ENCODE measurements at regions not wholly inside any gene's neighbourhood (a gene's known extent, or its start where the extent isn't known, plus 50 kb on each side); places are given as distances from the start of the nearest gene placed in this dataset.
"Not testable (repeated sequence)": the region's sequence is repeated elsewhere in the genome, so short reads cannot be mapped to it uniquely, and the experiment has no call there.

DNA sequence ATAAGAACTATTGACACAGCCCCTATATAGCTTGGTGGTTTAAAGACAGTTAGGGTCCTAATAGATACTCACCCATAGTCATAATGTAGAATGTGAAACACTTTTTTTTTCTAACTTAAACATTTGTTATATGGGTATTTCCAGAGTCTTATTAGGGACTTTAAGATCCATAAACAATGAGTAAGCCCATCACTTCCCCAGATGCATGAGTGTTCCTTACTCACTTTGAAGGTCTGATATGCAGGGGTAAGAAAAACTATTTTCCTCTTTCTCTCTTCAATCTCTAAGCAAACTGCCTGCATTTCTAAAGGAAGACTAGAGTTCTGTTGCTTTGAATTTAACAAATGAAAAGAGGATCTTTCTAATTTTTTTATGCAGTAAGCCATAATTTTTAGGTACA lies 443.6 kb upstream of the PITX2 start:
- H3K4me1 ChIP-seq (ENCODE audit: low read depth) = no peaks in the 10 kb centered on the region
- H3K36me3 ChIP-seq (ENCODE audit: low read depth) = no peaks in the 10 kb centered on the region
- no peak for ATAC-seq
- intact Hi-C loops (cut with DNase I, micrococcal nuclease) = no loop called here
- no peaks in the 10 kb centered on the region for H3K9me3 ChIP-seq
- no peak overlapping the region for H3K4me3 ChIP-seq
- DNase-seq = no peak
- TF ChIP-seq, protein P1, sequence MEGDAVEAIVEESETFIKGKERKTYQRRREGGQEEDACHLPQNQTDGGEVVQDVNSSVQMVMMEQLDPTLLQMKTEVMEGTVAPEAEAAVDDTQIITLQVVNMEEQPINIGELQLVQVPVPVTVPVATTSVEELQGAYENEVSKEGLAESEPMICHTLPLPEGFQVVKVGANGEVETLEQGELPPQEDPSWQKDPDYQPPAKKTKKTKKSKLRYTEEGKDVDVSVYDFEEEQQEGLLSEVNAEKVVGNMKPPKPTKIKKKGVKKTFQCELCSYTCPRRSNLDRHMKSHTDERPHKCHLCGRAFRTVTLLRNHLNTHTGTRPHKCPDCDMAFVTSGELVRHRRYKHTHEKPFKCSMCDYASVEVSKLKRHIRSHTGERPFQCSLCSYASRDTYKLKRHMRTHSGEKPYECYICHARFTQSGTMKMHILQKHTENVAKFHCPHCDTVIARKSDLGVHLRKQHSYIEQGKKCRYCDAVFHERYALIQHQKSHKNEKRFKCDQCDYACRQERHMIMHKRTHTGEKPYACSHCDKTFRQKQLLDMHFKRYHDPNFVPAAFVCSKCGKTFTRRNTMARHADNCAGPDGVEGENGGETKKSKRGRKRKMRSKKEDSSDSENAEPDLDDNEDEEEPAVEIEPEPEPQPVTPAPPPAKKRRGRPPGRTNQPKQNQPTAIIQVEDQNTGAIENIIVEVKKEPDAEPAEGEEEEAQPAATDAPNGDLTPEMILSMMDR (IDR thresholded peaks at IDR 0.05) = no peak

DNA sequence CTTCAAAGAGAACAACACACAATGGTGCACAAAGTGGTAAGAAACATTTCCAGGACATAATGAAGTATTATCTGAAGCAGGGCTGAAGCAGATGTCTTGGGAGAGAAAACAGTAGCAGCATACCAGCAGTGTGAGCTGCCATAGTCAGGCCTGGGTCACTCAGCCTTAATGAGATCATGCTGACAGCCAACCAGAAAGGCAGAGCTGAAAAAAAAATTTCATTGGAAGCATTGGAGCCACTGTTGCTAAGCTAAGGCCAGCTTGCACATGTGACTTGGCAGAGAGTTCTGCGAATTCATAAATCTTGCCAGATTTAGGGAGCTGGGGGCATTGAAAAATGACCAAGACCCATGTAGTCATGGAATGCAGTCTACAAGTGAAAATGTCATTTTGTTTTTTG lies 444.0 kb upstream of the PITX2 start:
- H3K36me3 ChIP-seq (ENCODE audit: low read depth) = no peaks in the 10 kb centered on the region
- DNase-seq (no peak), ATAC-seq (no peak)
- TF ChIP-seq, protein P1 (IDR thresholded peaks at IDR 0.05) = no peak
- H3K4me3 ChIP-seq = no peak overlapping the region
- intact Hi-C loops (cut with DNase I, micrococcal nuclease) = no loop called here
- H3K4me1 ChIP-seq (ENCODE audit: low read depth) = no peaks in the 10 kb centered on the region
- H3K9me3 ChIP-seq = no peaks in the 10 kb centered on the region

DNA sequence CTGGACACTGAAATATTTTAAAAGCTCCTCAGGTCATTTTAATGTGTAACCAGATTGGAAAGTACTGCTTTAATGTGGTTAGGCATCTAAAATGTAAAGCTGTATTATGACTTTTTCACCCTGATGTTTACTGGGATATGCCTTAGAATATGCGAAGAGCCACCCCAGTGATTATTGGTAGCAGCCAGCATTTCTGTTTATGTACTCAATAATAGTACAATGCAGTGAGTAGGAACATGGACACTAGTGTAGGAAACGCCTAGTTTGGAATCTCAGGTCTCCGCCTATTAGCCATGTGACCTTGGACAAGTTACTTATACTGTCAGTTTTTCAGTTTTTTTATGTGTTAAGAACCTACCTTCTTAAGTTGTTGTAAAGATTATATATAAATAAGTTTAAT lies 446.0 kb upstream of the PITX2 start:
- DNase-seq (no peak), ATAC-seq (no peak)
- no peak overlapping the region for H3K4me3 ChIP-seq
- no peaks in the 10 kb centered on the region for H3K9me3 ChIP-seq
- H3K4me1 ChIP-seq (ENCODE audit: low read depth) = no peaks in the 10 kb centered on the region
- intact Hi-C loops (cut with DNase I, micrococcal nuclease) = no loop called here
- TF ChIP-seq, protein P1 (IDR thresholded peaks at IDR 0.05) = no peak
- no peaks in the 10 kb centered on the region for H3K36me3 ChIP-seq (ENCODE audit: low read depth)

DNA sequence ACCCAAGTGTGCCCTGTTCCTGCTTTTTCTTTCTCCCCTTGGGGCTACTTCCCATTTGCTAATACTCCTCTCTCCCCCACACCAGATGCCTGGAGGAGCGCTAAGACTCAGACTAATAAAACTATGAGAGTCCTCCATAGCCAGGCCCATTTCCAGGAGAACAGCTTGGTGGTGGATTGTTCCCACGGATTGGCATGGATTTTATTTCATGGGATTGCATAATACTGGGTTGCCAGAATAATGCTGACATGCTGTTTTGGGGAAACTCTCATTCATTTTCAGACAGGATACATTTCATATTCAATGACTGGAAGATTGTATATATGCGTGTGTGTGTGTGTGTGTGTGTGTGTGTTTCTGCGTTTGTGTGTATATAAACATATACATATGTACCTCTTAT lies 447.5 kb upstream of the PITX2 start:
- TF ChIP-seq, protein P1 (IDR thresholded peaks at IDR 0.05) = no peak

DNA sequence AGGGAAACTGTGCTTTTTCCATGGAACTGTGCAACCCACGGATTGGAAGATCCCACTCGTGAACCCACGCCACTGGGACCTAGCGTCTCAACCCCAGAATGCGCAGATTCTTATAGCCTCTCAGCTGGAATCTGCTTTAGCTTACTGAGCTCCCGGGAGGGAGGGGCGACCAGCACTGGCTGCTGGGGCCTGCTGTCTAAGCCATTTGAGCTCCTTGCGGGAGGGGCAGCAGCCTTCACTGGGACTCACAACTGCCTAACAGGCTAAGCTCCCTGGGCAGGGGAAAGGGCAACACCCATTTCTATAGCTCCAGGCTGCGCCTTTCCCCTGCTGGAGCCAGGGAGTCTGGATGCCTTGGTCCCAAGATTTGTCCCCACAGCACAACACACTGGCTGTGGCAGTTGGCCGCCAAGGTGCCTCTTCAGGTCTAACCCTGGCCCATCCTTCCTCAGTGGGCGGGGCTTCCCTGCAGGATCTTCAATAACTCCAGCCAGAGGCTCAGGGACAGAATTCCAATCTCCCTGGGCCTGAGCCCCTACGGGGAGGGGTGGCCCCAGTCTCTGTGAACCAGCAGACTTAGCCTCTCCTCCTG lies 451.7 kb upstream of the PITX2 start:
- no peak for DNase-seq
- intact Hi-C loops (cut with DNase I, micrococcal nuclease) = no loop called here

More for the DNA sequence above, 447.5 kb upstream of the PITX2 start:
- ATAC-seq (no peak), DNase-seq (no peak)
- Histone ChIP-seq H3K9me3 (no peaks in the 10 kb centered on the region), H3K36me3 (ENCODE audit: low read depth) (no peaks in the 10 kb centered on the region), H3K4me1 (ENCODE audit: low read depth) (no peaks in the 10 kb centered on the region), H3K4me3 (no peak overlapping the region)
- intact Hi-C loops (cut with DNase I, micrococcal nuclease) = no loop called here

DNA sequence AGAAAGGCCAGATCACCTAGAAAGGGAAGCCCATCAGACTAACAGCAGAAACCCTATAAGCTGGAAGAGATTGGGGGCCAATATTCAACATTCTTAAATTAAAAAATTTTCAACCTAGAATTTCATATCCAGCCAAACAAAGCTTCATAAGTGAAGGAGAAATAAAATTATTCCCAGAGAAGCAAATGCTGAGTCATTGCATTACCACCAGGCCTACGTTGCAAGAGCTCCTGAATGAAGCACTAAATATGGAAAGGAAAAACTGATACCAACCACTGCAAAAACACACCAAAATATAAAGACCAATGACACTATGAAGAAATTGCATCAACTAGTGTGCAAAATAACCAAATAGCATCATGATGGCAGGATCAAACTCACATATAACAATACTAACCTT lies 453.4 kb upstream of the PITX2 start:
- DNase-seq; H3K9me3 ChIP-seq; H3K4me3 ChIP-seq; H3K36me3 ChIP-seq (ENCODE audit: low read depth); intact Hi-C loops (cut with DNase I, micrococcal nuclease); ATAC-seq; H3K4me1 ChIP-seq (ENCODE audit: low read depth): not testable (repeated sequence)

More for the DNA sequence above, 451.7 kb upstream of the PITX2 start:
- no peaks in the 10 kb centered on the region for H3K9me3 ChIP-seq
- no peak for ATAC-seq
- H3K36me3 ChIP-seq (ENCODE audit: low read depth) = no peaks in the 10 kb centered on the region
- TF ChIP-seq, protein P1 (IDR thresholded peaks at IDR 0.05) = no peak
- no peaks in the 10 kb centered on the region for H3K4me1 ChIP-seq (ENCODE audit: low read depth)
- H3K4me3 ChIP-seq = no peak overlapping the region

Data from mucosa of descending colon (tissue), 3 donors.